Naive B cell (primary cell): ENCODE measurements at regions not wholly inside any gene's neighbourhood (a gene's known extent, or its start where the extent isn't known, plus 50 kb on each side); places are given as distances from the start of the nearest gene placed in this dataset.

ENCODE experiments used
- ATAC-seq, 2 donors: fragments of 150-1000 bp; cut with Tn5 transposase; 2 replicates each; pipeline ENCODE4 v1.10.0; 2021; ENCODE audit warnings: low read depth in 2 of 2, mild to moderate bottlenecking in 2 of 2, moderate library complexity in 2 of 2
- DNase-seq: peaks from one replicate; pipeline ENCODE4 v3.0.0; 2022
- H3K27ac Mint-ChIP-seq, 6 donors: one replicate each; pipeline ENCODE4 v1.8.0; 2020 to 2022; ENCODE audit warnings: mild to moderate bottlenecking in 6 of 6, mixed read lengths in 6 of 6, moderate library complexity in 5 of 6, inconsistent platforms in 2 of 6
- H3K27me3 Mint-ChIP-seq, 3 donors: one replicate each; pipeline ENCODE4 v1.8.0; 2021 to 2022; ENCODE audit warnings: mixed read lengths in 3 of 3, mild to moderate bottlenecking in 1 of 3
- H3K36me3 Mint-ChIP-seq, 2 donors: one replicate each; pipeline ENCODE4 v1.8.0; 2020 to 2022; ENCODE audit warnings: mixed read lengths in 2 of 2, inconsistent platforms in 1 of 2, mild to moderate bottlenecking in 1 of 2
- H3K4me1 Mint-ChIP-seq, 3 donors: one replicate each; pipeline ENCODE4 v1.8.0; 2020 to 2022; ENCODE audit warnings: mixed read lengths in 3 of 3, inconsistent platforms in 1 of 3, mild to moderate bottlenecking in 1 of 3, moderate library complexity in 1 of 3
- H3K4me3 Mint-ChIP-seq, 8 donors: one replicate each; pipeline ENCODE4 v1.8.0; 2020 to 2022; ENCODE audit warnings: mild to moderate bottlenecking in 8 of 8, mixed read lengths in 8 of 8, moderate library complexity in 8 of 8, inconsistent platforms in 2 of 8
- H3K9me3 Mint-ChIP-seq, 7 donors: one replicate each; pipeline ENCODE4 v1.8.0; 2020 to 2022; ENCODE audit warnings: mixed read lengths in 7 of 7, mild to moderate bottlenecking in 5 of 7, inconsistent platforms in 2 of 7, moderate library complexity in 1 of 7

- peaks cover 0 to 12% (median 4%) of the 10 kb centered on the region in 7 donors for H3K9me3 Mint-ChIP-seq
- H3K36me3 Mint-ChIP-seq, result no peaks in the 10 kb centered on the region
- no peak overlapping the region for H3K4me3 Mint-ChIP-seq
- DNase-seq (no peak), ATAC-seq (no peak)
- H3K27me3 Mint-ChIP-seq, result peaks cover 6 to 10% (median 8%) of the 10 kb centered on the region in 3 donors
- no peak overlapping the region for H3K27ac Mint-ChIP-seq
- no peaks in the 10 kb centered on the region for H3K4me1 Mint-ChIP-seq
Observed at GRCh38 chr15:93209690-93210445, 120.9 kb upstream of the RGMA start.

GRCh38 chr15:93206893-93207292 lies 117.9 kb upstream of the RGMA start:
- no peak overlapping the region for H3K4me3 Mint-ChIP-seq
- H3K9me3 Mint-ChIP-seq, result peaks cover 0 to 11% (median 5%) of the 10 kb centered on the region in 7 donors
- ATAC-seq (no peak), DNase-seq (no peak)
- H3K36me3 Mint-ChIP-seq, result no peaks in the 10 kb centered on the region
- H3K4me1 Mint-ChIP-seq, result no peaks in the 10 kb centered on the region
- peak overlapping the region in 1 of 6 donors; percentile 32 for H3K27ac Mint-ChIP-seq
- peaks cover 6 to 13% (median 10%) of the 10 kb centered on the region in 3 donors for H3K27me3 Mint-ChIP-seq

- ATAC-seq (no peak), DNase-seq (no peak)
- H3K4me3 Mint-ChIP-seq, result no peak overlapping the region
- no peak overlapping the region for H3K27ac Mint-ChIP-seq
- H3K27me3 Mint-ChIP-seq, result peaks cover 8 to 16% (median 10%) of the 10 kb centered on the region in 3 donors
- no peaks in the 10 kb centered on the region for H3K4me1 Mint-ChIP-seq
- peaks cover 0 to 9% (median 4%) of the 10 kb centered on the region in 7 donors for H3K9me3 Mint-ChIP-seq
- no peaks in the 10 kb centered on the region for H3K36me3 Mint-ChIP-seq
Observed at GRCh38 chr15:93205413-93205812, 116.4 kb upstream of the RGMA start.

- Mint-ChIP-seq H3K4me3 (no peak overlapping the region), H3K27ac (no peak overlapping the region), H3K4me1 (no peaks in the 10 kb centered on the region), H3K36me3 (peaks cover 5 to 8% of the 10 kb centered on the region in 2 donors), H3K9me3 (peaks cover 5 to 16% (median 11%) of the 10 kb centered on the region in 7 donors), H3K27me3 (peaks cover 15 to 20% (median 17%) of the 10 kb centered on the region in 3 donors)
- ATAC-seq, result no peak
- no peak for DNase-seq
Observed at GRCh38 chr15:93203036-93203435, 114.0 kb upstream of the RGMA start.

GRCh38 chr15:93202405-93202804 lies 113.4 kb upstream of the RGMA start:
- Mint-ChIP-seq H3K27ac (no peak overlapping the region), H3K36me3 (peaks cover 6 to 8% of the 10 kb centered on the region in 2 donors)
- no peak for ATAC-seq

GRCh38 chr15:93201940-93202339 lies 112.9 kb upstream of the RGMA start:
- Mint-ChIP-seq H3K9me3 (peaks cover 7 to 26% (median 14%) of the 10 kb centered on the region in 7 donors), H3K4me3 (no peak overlapping the region), H3K36me3 (peaks cover 6 to 8% of the 10 kb centered on the region in 2 donors), H3K4me1 (no peaks in the 10 kb centered on the region), H3K27me3 (peaks cover 16 to 20% (median 17%) of the 10 kb centered on the region in 3 donors), H3K27ac (no peak overlapping the region)
- no peak for DNase-seq
- no peak for ATAC-seq

More at GRCh38 chr15:93202405-93202804, 113.4 kb upstream of the RGMA start:
- Mint-ChIP-seq H3K4me3 (no peak overlapping the region), H3K4me1 (no peaks in the 10 kb centered on the region), H3K9me3 (peaks cover 7 to 21% (median 14%) of the 10 kb centered on the region in 7 donors), H3K27me3 (peaks cover 16 to 20% (median 17%) of the 10 kb centered on the region in 3 donors)
- no peak for DNase-seq

- Mint-ChIP-seq H3K9me3 (peaks cover 7 to 26% (median 18%) of the 10 kb centered on the region in 7 donors), H3K27me3 (peaks cover 18 to 20% (median 20%) of the 10 kb centered on the region in 3 donors), H3K36me3 (peaks cover 6 to 8% of the 10 kb centered on the region in 2 donors), H3K27ac (no peak overlapping the region), H3K4me1 (no peaks in the 10 kb centered on the region), H3K4me3 (no peak overlapping the region)
- DNase-seq (no peak), ATAC-seq (no peak)
Observed at GRCh38 chr15:93200837-93201226, 111.8 kb upstream of the RGMA start.

GRCh38 chr15:93200081-93200836 lies 111.2 kb upstream of the RGMA start:
- Mint-ChIP-seq H3K9me3 (peaks cover 5 to 26% (median 15%) of the 10 kb centered on the region in 7 donors), H3K27ac (no peak overlapping the region), H3K4me3 (no peak overlapping the region), H3K36me3 (peaks cover 6 to 8% of the 10 kb centered on the region in 2 donors), H3K27me3 (peaks cover 12 to 20% (median 16%) of the 10 kb centered on the region in 3 donors), H3K4me1 (no peaks in the 10 kb centered on the region)
- ATAC-seq, result no peak
- DNase-seq, result no peak

GRCh38 chr15:93196135-93196670 lies 107.2 kb upstream of the RGMA start:
- H3K4me1 Mint-ChIP-seq, result no peaks in the 10 kb centered on the region
- peaks cover 6 to 8% of the 10 kb centered on the region in 2 donors for H3K36me3 Mint-ChIP-seq
- peaks cover 7 to 32% (median 13%) of the 10 kb centered on the region in 3 donors for H3K27me3 Mint-ChIP-seq
- H3K27ac Mint-ChIP-seq, result no peak overlapping the region
- ATAC-seq, result no peak
- no peak overlapping the region for H3K4me3 Mint-ChIP-seq
- H3K9me3 Mint-ChIP-seq, result peaks cover 2 to 20% (median 14%) of the 10 kb centered on the region in 7 donors
- no peak for DNase-seq

- H3K36me3 Mint-ChIP-seq, result peaks cover 6 to 8% of the 10 kb centered on the region in 2 donors
- H3K27me3 Mint-ChIP-seq, result peaks cover under 1 to 26% (median 13%) of the 10 kb centered on the region in 3 donors
- DNase-seq (no peak), ATAC-seq (no peak)
- H3K4me1 Mint-ChIP-seq, result no peaks in the 10 kb centered on the region
- H3K9me3 Mint-ChIP-seq, result peaks cover 2 to 20% (median 14%) of the 10 kb centered on the region in 7 donors
- no peak overlapping the region for H3K4me3 Mint-ChIP-seq
- no peak overlapping the region for H3K27ac Mint-ChIP-seq
Observed at GRCh38 chr15:93195109-93195508, 106.1 kb upstream of the RGMA start.

GRCh38 chr15:93190238-93190637 lies 101.2 kb upstream of the RGMA start:
- peak overlapping the region in 1 of 6 donors; percentile 56 for H3K27ac Mint-ChIP-seq
- no peaks in the 10 kb centered on the region for H3K36me3 Mint-ChIP-seq
- peaks cover 0 to 12% (median 4%) of the 10 kb centered on the region in 3 donors for H3K27me3 Mint-ChIP-seq
- ATAC-seq (no peak), DNase-seq (no peak)
- H3K9me3 Mint-ChIP-seq, result peaks cover 0 to 5% (median 0%) of the 10 kb centered on the region in 7 donors
- no peaks in the 10 kb centered on the region for H3K4me1 Mint-ChIP-seq
- H3K4me3 Mint-ChIP-seq, result no peak overlapping the region

GRCh38 chr15:93189561-93189960 lies 100.5 kb upstream of the RGMA start:
- peaks cover 0 to 8% (median 4%) of the 10 kb centered on the region in 3 donors for H3K27me3 Mint-ChIP-seq
- no peak overlapping the region for H3K27ac Mint-ChIP-seq
- ATAC-seq (no peak), DNase-seq (no peak)
- no peaks in the 10 kb centered on the region for H3K4me1 Mint-ChIP-seq
- no peaks in the 10 kb centered on the region for H3K9me3 Mint-ChIP-seq
- H3K4me3 Mint-ChIP-seq, result no peak overlapping the region
- no peaks in the 10 kb centered on the region for H3K36me3 Mint-ChIP-seq

GRCh38 chr15:93188236-93188635 lies 99.2 kb upstream of the RGMA start:
- H3K9me3 Mint-ChIP-seq, result no peaks in the 10 kb centered on the region
- peaks cover 0 to 4% (median 3%) of the 10 kb centered on the region in 3 donors for H3K27me3 Mint-ChIP-seq
- no peaks in the 10 kb centered on the region for H3K4me1 Mint-ChIP-seq
- no peak overlapping the region for H3K27ac Mint-ChIP-seq
- H3K4me3 Mint-ChIP-seq, result no peak overlapping the region
- ATAC-seq, result no peak
- DNase-seq, result no peak
- no peaks in the 10 kb centered on the region for H3K36me3 Mint-ChIP-seq
